ENCODE measurements at regions not wholly inside any gene's neighbourhood (a gene's known extent, or its start where the extent isn't known, plus 50 kb on each side); places are given as distances from the start of the nearest gene placed in this dataset.
A peak's percentile ranks its signal among the peaks of the same experiment; 100 is the strongest.

DNA sequence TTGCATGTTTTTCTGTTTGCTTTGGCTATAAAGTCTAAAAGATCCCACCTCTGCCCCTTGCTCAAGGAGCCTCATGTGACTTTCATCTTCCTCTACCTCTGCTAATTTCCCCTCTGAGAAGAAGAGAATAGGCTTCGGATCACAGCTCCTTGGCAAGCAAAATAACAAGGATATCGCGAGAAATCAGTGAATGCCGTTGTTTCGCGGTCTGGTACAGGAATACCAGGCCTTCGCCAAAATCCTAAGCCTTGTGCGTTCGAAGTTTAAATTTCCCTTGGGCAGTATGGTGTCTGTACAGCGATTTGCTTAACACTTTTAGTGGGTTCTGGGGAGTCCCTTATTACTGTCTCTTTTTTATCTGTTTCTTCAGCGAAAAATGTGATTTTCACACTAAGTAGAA lies 142.3 kb downstream of the IRF8 start:
- no peak for DNase-seq (ENCODE audit: low spot score)

DNA sequence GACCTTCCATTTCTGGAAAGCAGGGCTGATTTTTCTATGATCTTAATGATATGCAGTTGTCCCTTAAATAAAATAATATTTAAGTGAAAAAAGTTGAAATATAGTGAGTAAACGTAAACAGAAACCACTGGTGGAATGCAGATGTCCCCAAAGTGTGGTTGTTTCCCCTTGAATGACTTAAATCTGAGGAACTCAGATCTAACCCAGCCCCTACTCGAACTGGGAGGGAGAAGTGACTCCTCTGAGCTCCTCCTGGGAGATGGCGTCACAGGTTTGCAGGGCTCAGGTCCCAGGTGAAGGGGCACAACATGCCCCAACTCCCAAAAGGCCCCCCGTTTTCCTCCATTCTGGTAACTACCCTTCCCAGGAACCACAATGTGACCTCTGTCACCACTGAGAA lies 142.8 kb downstream of the IRF8 start:
- no peak for DNase-seq (ENCODE audit: low spot score)

DNA sequence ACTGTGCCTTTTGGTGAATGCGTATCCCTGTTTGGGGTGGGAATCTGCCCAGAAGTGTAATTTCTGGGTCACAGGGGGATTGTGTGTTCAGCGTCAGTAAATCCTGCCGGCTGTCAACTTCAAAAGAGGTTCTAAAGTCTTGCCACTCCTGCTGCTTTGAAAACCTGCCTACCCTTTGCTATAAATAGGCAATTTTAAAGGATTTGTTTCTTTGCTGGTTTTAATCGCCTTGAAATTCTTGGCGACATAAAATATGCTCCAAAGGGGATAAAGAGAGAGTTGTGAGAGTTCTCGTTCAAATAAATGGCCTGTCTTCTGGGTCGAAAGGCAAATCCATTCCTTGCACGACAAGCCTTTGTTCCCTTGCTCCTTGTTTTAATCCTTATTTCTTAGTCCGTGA lies 143.4 kb downstream of the IRF8 start:
- DNase-seq (ENCODE audit: low spot score): no peak

DNA sequence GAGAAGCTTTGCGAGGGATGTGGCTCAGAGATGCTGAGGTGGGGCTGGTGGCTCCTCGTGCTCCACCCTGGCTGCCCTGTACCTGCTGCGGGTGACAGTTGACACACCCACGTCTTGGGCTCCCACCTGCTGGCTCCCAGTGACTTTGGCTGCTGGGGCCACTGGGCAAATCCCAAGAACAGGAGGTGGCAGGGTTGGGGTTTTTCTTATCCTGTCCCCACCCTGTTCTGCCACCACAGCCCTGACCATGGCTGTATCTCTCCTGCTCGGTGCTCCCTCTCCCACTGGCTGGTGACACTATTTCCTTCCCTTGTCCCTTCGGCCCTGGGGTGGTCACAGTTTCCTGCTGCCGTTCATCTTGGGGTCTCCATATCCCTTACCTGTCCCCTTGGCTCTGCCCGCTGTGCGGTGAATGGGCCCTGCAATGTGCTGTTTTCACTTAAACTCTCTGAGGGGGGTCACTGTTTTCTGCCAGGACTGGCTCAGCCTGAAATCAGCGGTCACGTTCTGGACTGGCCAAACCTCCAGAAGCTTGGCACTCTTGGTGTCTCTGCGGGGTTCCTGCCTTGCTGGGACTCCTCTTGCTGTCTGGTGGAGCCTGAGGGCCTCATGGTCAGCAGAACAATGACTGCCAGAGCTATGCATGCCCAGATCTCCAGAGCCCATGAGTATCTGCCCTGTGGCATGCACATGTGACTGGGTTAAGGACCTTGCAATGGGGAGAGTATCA lies 144.2 kb downstream of the IRF8 start:
- no peak for DNase-seq (ENCODE audit: low spot score)

DNA sequence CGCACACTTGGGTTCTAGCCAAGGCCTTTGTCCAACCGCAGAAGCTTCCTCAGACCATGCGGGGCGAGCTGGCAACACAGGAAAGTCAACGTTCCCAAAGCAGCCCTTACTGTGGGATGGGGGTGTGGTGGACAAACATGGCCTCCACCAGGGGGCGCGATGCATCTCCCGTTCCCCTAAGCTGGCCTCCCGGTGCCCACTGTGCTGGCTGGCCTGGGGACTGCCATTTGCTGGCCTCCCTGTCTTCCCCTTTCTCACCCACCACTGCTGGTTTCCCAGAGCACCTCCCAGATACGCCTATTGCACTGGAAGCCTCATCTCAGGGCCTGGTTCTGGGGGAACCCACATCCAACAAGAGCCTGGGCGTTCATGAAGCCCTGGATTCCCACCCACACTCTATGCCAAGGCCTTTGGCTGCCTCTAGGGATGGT lies 145.3 kb downstream of the IRF8 start:
- peak; percentile 74 for DNase-seq (ENCODE audit: low spot score)

DNA sequence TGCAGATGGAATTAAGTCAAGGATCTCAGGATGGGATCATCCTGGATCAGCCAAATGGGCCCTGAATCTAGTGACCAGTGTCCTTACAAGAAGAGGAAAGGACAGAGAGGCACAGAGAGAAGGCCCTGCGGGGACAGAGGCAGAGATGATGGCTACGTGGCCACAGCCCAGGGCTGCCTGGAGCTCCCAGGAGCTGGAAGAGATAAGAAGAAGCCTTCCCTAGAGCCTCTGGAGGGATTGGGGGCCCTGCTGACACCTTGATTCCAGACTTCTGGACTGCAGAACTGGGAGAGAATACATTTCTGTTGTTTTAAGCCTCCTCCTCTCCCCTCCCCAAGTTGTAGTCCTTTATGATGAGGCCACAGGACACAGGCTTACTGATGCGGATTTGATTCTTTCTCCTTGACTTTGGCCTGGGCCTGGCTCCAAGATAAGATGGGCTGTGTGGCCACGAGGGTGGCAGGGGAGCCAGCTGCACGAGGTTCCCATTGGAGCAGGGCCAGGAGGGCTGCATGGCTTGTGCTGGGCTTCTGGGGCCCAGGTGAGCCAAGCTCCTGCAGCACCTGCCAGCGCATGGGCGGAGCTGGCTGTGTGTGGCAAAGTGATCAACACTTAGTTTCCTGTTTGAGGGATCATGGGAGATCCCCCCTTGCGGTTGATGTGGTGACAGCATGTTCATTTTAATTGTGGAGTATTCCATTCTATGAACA lies 146.1 kb downstream of the IRF8 start:
- DNase-seq (ENCODE audit: low spot score): no peak

DNA sequence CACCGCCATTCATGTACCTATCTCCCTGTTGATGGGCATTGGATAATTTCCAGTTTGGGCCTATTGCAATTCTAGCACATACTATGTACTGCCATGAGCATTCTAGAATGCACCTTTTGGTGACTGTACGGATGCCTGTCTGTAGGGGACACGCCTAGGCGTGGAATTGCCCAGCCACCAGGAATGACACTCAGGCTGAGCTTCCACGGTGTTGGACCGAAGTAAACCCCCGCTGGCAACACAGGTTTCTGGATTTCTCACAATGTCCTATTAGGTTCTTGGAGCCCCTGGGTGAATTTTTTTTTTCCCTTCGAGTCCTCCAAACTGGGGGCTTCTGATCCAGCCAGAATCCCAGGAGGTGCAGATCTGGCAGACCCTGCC lies 146.6 kb downstream of the IRF8 start:
- no peak for DNase-seq (ENCODE audit: low spot score)

DNA sequence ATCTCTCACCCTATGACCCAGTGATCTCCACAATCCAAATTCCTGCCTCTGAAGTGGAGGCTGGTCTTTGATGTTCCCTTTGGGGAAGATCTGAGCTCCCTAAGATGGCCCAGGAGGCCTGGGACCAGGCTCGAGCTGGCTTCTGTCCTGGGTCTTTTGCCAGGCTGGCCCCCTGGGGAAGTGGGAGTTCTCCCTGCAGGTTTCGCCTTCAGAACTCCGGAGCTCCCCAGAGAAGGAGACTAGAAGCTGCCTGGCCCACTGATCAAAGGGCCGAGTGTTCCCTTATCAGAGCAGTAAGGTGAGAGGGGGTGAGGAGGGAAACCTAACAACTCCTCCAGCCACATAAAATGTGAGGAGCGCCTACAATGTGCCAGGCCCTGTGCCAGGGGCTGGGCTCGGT lies 147.1 kb downstream of the IRF8 start:
- no peak for DNase-seq (ENCODE audit: low spot score)

DNA sequence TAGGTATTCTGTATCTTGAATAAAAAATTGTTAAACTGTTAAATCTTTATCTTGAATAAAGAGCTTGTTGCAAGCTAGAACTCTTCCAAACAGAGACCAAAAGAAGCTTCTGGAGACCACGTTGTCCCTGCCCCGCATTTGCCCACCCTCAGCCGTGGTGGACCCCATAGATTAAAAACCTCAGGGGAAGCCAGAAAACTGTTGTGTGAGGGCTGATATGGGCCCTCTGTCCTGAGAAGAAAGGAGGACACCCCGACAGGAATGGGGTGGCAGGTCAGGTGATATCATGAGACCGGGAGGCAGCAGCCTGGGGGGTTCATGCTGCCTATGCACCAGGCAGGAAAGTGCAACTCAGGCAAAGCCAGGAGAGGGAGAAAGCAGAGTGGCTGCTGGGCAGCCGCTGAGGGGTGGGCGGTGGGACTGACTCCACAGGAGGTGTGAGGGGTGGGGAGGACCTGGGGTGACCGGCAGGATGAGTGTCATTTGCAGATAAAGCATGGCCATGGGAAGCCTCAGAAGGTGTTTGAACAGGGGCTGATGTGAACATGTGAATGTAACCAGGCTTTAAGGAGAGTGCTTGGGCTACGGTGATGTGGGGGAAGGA lies 147.8 kb downstream of the IRF8 start:
- DNase-seq (ENCODE audit: low spot score): no peak

DNA sequence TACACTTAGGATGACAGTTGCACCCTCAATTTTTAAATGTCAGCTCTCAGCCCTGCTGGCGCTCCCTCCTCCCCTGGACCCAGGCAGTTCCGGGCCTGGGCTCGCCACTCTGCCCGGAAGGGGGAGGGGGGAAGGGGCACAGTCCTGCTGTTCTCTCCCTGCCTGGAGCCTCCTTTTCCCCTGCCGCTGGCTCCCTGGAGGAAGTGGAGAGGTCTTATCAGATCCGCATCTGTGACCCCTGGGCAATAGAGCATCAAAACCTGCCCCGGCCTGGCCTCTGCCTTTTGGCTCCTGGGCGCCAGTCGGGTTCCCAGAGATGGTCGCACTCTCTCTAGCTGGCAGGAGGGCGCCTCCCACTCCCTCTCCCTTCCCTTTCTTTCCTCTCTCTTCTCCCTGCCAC lies 149.3 kb downstream of the IRF8 start:
- DNase-seq (ENCODE audit: low spot score): no peak

DNA sequence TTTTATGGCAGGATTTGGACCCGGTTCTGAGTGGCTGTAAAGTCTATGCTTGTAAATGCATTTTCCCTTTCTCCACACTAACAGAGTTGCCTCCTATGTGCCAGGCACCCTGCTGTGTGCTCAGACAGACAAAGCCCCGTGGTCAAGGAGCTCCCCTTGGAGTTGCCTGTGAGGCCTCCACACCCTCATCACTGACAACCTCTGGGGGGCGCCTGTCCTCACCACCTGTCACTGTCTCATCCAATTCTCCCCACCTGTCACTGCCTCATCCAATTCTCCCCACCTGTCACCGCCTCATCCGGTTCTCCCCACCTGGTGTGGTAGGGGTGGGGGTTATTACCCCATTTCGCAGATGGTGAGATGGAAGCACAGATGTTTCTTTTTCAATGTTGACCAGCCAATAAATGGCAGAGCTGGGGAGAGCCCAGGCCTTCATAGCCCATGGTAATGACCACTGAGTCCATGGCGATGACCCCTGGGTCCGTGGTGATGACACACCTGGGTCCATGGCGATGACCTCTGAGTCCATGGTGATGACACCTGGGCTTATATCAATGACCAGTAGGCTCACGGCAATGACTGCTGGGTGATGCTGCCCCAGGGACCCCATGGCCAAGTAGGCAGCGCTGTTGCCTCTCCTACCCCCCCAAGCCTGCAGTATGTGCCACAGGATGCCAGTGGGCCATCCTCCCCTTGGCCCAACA lies 150.1 kb downstream of the IRF8 start:
- no peak for DNase-seq (ENCODE audit: low spot score)

DNA sequence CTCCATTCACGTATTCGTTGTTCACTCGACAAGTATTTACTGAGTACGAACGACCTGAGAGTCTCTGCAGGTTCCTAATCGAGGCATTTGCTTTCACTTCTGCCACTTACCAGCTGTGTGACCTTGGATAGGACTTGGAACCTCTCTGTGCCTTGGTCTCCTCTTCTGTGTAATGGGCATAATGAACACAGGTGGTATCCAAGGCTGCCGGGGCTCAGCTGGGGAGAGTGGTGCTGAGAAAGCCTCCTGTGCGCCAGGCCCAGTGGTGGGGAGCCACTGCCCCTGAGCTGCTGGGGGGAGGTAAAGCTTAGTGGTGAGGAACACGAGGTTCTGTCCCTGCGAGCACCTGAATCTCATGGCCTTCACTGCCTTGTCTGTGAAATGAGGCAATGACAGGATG lies 150.7 kb downstream of the IRF8 start:
- no peak for DNase-seq (ENCODE audit: low spot score)

DNA sequence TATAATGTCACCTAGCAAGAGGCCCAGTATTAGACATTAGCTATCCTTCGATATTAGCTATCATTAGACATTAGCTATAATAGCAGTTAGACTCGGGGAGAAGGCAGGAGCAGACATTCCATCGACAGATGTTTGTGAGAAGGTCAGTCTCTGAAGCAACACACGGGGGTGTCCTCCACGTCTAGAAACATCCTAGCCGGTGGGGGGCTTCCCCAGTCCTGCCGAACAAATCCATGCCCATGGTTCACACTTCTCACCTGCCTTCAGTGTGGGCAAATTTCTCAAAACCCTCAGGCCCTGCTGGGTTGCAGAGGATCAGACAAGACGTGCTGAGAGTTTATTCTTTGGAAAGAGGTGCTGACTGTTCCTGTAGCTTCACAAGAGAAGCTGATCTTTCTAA lies 151.1 kb downstream of the IRF8 start:
- no peak for DNase-seq (ENCODE audit: low spot score)

DNA sequence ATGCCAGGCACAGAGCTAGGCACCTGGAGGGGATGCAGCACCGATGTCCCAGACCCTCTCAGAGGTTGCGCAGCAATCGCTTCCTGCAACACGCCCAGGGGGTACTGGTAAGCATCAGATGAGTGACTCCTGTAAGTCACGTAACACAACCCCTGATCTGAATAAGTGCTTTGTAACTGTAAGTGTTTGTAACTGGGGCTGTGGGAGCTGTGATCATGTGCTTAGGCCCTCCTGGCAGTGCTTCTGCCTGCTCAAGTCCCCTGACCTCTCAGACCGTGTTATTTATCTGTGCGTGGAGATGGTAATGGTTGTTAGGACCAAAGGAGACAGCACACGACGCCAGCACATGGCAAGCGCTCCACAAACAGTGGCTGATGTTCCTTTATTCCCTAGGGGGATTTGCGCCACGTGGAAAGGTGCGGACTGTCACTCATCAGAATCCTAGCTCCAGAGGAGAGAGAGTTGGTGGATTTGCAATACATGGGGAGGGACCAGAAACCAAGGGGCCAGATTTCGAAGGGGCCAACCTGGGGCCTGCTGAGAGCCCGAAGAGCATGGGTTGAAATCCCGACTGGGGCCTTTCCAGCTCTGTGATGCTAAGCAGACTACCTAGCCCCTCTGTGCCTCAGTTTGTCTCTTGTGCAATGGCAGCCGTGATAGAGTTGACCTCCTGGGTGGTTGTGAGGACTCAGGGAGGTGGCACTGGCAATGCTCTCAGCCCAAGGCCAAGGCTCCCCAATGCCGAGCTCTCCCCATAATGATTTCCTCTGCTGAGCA lies 151.8 kb downstream of the IRF8 start:
- DNase-seq (ENCODE audit: low spot score): no peak

DNA sequence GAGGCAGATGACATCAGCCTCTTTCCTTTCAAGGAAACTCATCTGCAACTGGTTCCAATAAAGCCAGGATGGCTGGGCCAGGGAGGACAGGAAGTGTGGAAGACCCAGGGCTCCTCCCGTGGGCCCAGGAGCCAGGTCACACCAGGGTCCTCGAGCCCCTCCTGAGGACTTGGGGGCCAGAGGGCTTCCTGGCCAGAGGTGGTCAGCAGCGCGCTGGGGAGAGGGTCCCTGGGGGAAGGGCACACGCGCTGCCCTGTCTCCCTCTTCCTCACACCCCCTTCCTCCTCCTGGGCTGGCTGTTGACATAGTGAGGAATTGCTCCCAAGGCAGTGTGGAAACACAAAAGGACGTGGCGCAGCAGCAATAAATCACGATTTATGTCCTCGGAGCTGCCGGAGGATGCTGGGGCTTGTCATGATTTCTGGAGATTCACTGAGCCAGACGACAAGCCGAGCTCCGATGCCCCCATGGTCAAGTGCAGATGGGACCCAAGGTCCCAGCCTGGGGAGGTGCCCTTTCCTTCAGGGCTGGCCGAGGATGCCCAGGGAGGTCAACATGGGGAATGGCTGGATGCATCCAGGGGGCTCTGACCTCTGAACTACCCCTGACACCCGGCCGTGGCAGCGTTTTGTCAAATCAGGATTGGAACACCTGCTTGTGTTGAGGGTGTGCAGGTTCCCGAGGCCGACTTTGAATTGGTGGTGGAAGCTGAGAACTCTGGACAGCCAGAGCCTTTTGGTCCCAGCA lies 152.6 kb downstream of the IRF8 start:
- no peak for DNase-seq (ENCODE audit: low spot score)

DNA sequence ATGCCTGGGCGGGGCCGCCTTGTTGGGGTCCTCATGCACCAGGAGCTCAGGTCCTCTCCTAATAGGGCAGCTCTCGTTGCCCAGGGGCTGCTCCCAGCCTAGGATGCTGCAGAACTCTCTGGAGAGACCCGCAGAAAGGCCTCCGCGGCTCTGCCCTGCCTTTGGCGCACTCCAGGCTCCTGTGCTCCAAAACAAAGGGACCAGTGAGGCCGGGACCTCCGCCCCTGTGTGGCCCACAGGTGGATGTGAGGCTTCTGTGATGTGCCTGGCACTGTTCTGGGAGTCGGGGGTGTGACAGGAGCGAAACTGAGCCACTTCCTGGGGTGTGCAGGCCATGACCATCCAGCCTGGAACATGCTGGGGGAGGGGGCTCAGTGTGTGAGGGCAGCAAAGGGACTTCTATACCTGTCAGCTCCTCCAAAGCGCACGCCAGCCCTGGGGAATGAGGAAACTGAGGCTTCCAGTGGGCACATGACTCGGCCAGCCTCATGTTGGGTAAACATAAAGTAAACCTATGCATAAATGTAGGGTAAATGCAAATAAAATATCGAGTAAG lies 153.2 kb downstream of the IRF8 start:
- no peak for DNase-seq (ENCODE audit: low spot score)

DNA sequence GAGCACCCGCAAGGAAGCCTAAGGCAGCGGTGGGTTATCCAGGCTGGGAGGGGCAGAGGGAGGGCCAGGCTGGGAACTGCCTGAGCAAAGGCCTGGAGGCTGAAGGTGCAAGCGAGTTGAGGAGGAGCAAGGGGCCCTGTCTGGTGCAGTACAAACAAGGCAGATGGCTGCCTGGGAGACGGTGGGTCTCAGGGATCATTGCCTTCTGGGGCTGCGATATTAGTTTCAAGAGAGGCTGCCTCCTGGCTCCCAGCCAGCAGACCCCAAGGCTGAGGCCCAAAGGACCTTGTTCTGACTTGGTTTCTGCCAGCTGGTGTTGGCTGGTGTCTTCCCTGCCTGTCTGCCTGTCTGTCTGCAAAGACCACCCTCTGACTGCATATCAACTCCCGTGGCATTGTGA lies 154.0 kb downstream of the IRF8 start:
- no peak for DNase-seq (ENCODE audit: low spot score)

DNA sequence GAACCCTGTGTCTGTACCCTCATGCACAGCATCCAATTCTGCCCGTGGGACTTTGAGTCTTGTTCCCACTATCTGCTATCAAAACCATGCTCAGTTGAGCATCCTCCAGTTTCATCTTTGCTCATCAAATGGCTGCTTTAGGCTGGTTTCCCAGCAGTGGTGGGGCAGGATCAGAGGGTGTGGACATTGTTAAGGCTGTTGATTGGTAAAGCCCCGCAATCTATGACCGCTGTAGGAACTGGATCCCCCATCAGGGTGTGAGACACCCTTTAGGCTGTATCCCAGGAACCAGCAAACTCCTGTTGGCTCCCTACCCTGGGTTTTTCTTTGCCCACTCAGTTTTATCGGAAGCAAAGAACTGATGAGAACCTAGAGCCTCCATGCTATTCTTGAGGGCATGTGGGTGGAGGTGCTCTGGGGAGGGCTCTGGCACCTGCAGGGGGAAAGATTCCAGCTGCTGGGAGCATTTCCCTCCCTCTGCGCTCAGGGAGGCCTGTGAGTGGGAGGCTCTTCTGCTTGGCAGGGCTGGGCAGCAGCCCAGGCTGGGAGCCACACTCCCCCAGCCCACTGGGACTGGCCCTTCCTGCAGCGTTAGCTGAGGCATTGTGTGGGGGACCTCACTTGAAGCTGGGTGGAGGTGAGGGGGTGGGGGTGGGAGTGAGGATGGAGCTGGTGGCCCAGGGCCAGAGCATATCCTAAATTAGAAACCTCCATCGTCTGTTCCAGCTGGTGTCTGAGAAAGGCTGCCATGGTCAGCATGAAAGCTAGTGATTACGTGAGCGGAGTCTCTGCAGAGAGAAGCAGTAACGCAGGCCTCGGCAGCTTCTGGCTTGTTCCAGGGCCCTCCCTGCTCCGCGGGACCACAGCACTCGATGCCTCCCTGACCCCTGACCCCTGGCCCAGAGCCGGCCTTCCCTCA lies 160.6 kb downstream of the IRF8 start:
- no peak for DNase-seq (ENCODE audit: low spot score)

DNA sequence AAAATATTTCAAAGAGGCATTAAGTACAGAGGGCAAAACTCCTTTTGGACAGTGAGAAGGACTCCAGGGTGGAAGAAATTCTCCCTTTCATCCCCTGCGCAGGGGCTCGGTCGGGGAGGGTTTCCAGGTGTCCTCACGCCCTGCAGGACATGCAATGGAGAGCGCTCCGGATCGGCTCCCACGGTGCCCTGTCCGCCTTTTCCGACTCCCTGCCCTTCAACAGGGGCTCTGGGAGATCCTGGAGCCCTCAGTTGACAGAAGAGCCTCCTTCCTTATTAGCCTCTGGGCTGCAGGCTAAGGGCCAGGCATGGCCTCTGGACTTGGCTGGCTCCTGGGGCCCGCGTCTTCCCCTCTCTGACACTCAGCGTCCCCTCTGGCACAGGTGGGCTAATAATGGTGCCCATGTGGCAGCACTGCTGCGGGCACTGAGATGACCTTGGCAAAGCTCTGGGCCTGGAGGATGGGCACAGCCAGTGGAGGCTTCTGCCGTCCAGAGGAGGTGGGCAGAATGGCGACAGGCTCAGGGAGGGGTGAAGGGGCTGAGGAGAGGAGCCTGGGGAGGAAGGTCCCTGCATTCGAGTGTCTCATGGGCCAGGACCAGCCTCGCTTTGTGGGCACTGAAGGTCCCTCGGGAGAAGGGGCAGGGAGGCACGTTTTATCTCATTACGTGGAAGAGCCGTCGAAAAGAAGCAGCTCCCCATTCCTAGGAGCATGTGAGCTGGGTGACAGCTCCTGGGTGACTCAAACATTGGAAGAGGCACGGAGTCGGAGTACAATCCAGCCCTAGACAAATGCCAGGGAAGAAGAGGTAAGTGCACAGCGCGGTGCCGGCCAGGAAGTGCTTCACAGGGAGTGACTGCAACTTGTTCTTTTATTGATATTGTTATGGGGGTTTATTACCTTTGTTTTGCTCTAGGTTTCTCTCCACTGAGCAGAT lies 161.7 kb downstream of the IRF8 start:
- no peak for DNase-seq (ENCODE audit: low spot score)
